OCI-LY3 (cell line): ENCODE measurements at regions not wholly inside any gene's neighbourhood (a gene's known extent, or its start where the extent isn't known, plus 50 kb on each side); places are given as distances from the start of the nearest gene placed in this dataset.

Source experiments
- H2AFZ ChIP-seq: fragments of 200-600, 300-600 bp; shearing (Covaris generic); 2 replicates; pipeline ENCODE4 v1.6.0; 2014; ENCODE audit warnings: antibody characterized with exemption, low read depth, low read length
- H3K27ac ChIP-seq: fragments of 200-600, 300-600 bp; sonication (generic); 2 replicates; pipeline ENCODE4 v1.5.1; 2014; ENCODE audit warnings: mild to moderate bottlenecking, low read length, moderate library complexity, mixed read lengths
- H3K27me3 ChIP-seq: fragments of 200-600, 300-600 bp; sonication (generic); 2 replicates; pipeline ENCODE4 v1.6.1; 2014; ENCODE audit warnings: low read depth, low read length, mixed read lengths
- H3K36me3 ChIP-seq: fragments of 200-600, 300-600 bp; sonication (generic); replicated peaks from 2 replicates; pipeline ENCODE3; 2014; ENCODE audit warnings: low read depth, low read length, mixed read lengths
- H3K4me1 ChIP-seq: fragments of 300-600, 200-600 bp; sonication (generic); 2 replicates; pipeline ENCODE4 v1.6.1; 2014; ENCODE audit warnings: low read length, mixed read lengths
- H3K4me2 ChIP-seq: fragments of 200-600, 300-600 bp; sonication (generic); 2 replicates; pipeline ENCODE4 v1.6.1; 2014; ENCODE audit warnings: low read length, mixed read lengths
- H3K4me3 ChIP-seq: fragments of 300-600, 200-600 bp; sonication (generic); 2 replicates; pipeline ENCODE4 v1.5.1; 2014; ENCODE audit warnings: antibody characterized with exemption, mild to moderate bottlenecking, low read length, moderate library complexity
- H3K79me2 ChIP-seq: fragments of 300-600, 200-600 bp; shearing (Covaris generic); 2 replicates; pipeline ENCODE4 v1.6.1; 2014; ENCODE audit warnings: mild to moderate bottlenecking, low read length, mixed read lengths
- H3K9ac ChIP-seq: fragments of 300-600, 200-600 bp; shearing (Covaris generic); 2 replicates; pipeline ENCODE4 v1.6.0; 2014; ENCODE audit warnings: mild to moderate bottlenecking, low read length, moderate library complexity
- H3K9me3 ChIP-seq: fragments of 200-600, 300-600 bp; shearing (Covaris generic); 2 replicates; pipeline ENCODE4 v1.6.1; 2014; ENCODE audit warnings: low read length, mixed read lengths; ENCODE audit not compliant: insufficient read depth
- H4K20me1 ChIP-seq: fragments of 200-600, 300-600 bp; sonication (generic); 2 replicates; pipeline ENCODE4 v1.6.1; 2016; ENCODE audit warnings: low read length, mixed read lengths; ENCODE audit not compliant: insufficient read depth
- CTCF ChIP-seq: fragments of 200-600, 300-600 bp; sonication (generic); IDR thresholded peaks from 2 replicates; pipeline ENCODE4 v1.5.1; 2014; ENCODE audit warnings: antibody characterized with exemption, low read length, low read depth
- EZH2phosphoT487 ChIP-seq: fragments of 200-600 bp; shearing (Covaris generic); IDR thresholded peaks from 2 replicates; pipeline ENCODE4 v1.6.1; 2018; ENCODE audit warnings: antibody characterized with exemption, mixed run types, low read depth

DNA sequence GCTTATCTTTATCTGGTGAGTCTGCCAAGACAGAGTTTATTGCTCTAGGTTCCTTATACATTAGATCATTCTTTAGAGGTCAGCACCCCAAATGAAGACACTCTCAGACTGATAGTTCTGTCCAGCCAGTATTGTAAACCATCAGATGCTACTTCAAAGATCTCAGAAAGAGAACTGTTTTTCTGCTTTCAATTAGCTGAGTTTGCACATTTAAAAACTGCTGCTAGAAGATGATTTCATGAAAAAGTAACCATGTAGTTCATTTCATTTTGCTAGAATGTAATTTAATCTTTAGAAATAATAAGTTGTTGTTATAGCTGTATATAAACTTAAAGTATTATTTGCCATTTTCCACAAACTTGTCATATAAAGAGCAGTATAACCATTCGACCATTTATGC lies 344.5 kb upstream of the ATP5MC3 start:
- H3K79me2 ChIP-seq = no peaks in the 10 kb centered on the region
- no peak for TF ChIP-seq EZH2phosphoT487
- TF ChIP-seq CTCF = no peak
- no peak overlapping the region for H3K4me2 ChIP-seq
- no peaks in the 10 kb centered on the region for H3K4me1 ChIP-seq
- H2AFZ ChIP-seq = no peak overlapping the region
- H3K4me3 ChIP-seq = no peak overlapping the region
- no peaks in the 10 kb centered on the region for H3K36me3 ChIP-seq
- H3K27me3 ChIP-seq = no peaks in the 10 kb centered on the region
- no peak overlapping the region for H3K9ac ChIP-seq
- no peaks in the 10 kb centered on the region for H3K9me3 ChIP-seq
- no peak overlapping the region for H3K27ac ChIP-seq
- H4K20me1 ChIP-seq = no peaks in the 10 kb centered on the region

GRCh38 chr2:175523001-175523400 lies 341.5 kb upstream of the ATP5MC3 start:
- no peak overlapping the region for H3K4me3 ChIP-seq
- no peak overlapping the region for H2AFZ ChIP-seq
- no peaks in the 10 kb centered on the region for H3K4me1 ChIP-seq
- H3K4me2 ChIP-seq = no peak overlapping the region
- H3K27ac ChIP-seq = no peak overlapping the region
- H3K27me3 ChIP-seq = no peaks in the 10 kb centered on the region
- TF ChIP-seq EZH2phosphoT487 (no peak), CTCF (no peak)
- no peaks in the 10 kb centered on the region for H4K20me1 ChIP-seq
- no peaks in the 10 kb centered on the region for H3K79me2 ChIP-seq
- H3K9me3 ChIP-seq = no peaks in the 10 kb centered on the region
- H3K36me3 ChIP-seq = no peaks in the 10 kb centered on the region
- H3K9ac ChIP-seq = no peak overlapping the region

- Histone ChIP-seq H3K4me3 (no peak overlapping the region), H3K27me3 (no peaks in the 10 kb centered on the region), H3K9me3 (no peaks in the 10 kb centered on the region), H3K9ac (no peak overlapping the region), H3K4me1 (no peaks in the 10 kb centered on the region), H3K4me2 (no peak overlapping the region), H3K27ac (no peak overlapping the region), H3K36me3 (no peaks in the 10 kb centered on the region), H4K20me1 (no peaks in the 10 kb centered on the region), H3K79me2 (no peaks in the 10 kb centered on the region), H2AFZ (no peak overlapping the region)
- no peak for TF ChIP-seq EZH2phosphoT487
- no peak for TF ChIP-seq CTCF
These were observed 336.7 kb upstream of the ATP5MC3 start for GRCh38 chr2:175518206-175518605.

GRCh38 chr2:175516555-175516954 lies 335.0 kb upstream of the ATP5MC3 start:
- TF ChIP-seq EZH2phosphoT487 (no peak), CTCF (no peak)
- H3K9ac ChIP-seq = no peak overlapping the region
- no peaks in the 10 kb centered on the region for H3K36me3 ChIP-seq
- no peak overlapping the region for H3K4me2 ChIP-seq
- H3K9me3 ChIP-seq = no peaks in the 10 kb centered on the region
- no peaks in the 10 kb centered on the region for H4K20me1 ChIP-seq
- H2AFZ ChIP-seq = no peak overlapping the region
- no peak overlapping the region for H3K4me3 ChIP-seq
- H3K27me3 ChIP-seq = no peaks in the 10 kb centered on the region
- no peaks in the 10 kb centered on the region for H3K79me2 ChIP-seq
- no peak overlapping the region for H3K27ac ChIP-seq
- H3K4me1 ChIP-seq = no peaks in the 10 kb centered on the region
